ENCODE measurements at regions not wholly inside any gene's neighbourhood (a gene's known extent, or its start where the extent isn't known, plus 50 kb on each side); places are given as distances from the start of the nearest gene placed in this dataset.
A peak's percentile ranks its signal among the peaks of the same experiment; 100 is the strongest.

GRCh38 chr15:75100679-75101078, 77.3 kb downstream of the PPCDC start:
- H3K4me3 Mint-ChIP-seq, result no peak overlapping the region
- no peak for ATAC-seq
- intact Hi-C loops (cut with DNase I, micrococcal nuclease), result no loop called here
- no peak overlapping the region for H3K27ac Mint-ChIP-seq
- no peaks in the 10 kb centered on the region for H3K36me3 Mint-ChIP-seq (ENCODE audit: low read depth)
- peaks cover 12% of the 10 kb centered on the region for H3K27me3 Mint-ChIP-seq
- H3K9me3 Mint-ChIP-seq (ENCODE audit: low read depth), result no peaks in the 10 kb centered on the region
- POLR2A ChIA-PET, result no interaction called here
- CTCF ChIA-PET, result interaction anchor here (0.7 kb wide), 1 partner anchor 51 kb away, joined by 4 read pairs; no protein-coding TSS in a partner anchor
- peaks cover 8% of the 10 kb centered on the region for H3K4me1 Mint-ChIP-seq
- DNase-seq, result no peak

- no peaks in the 10 kb centered on the region for H3K9me3 Mint-ChIP-seq (ENCODE audit: low read depth)
- peak; percentile 49 for ATAC-seq
- DNase-seq, result peak; percentile 47
- POLR2A ChIA-PET, result interaction anchor here (0.8 kb wide), 1 partner anchor 13 kb away, joined by 9 read pairs; no protein-coding TSS in a partner anchor
- no peaks in the 10 kb centered on the region for H3K36me3 Mint-ChIP-seq (ENCODE audit: low read depth)
- intact Hi-C loops (cut with DNase I, micrococcal nuclease), result no loop called here
- H3K27ac Mint-ChIP-seq, result peak overlapping the region; percentile 18
- peaks cover 25% of the 10 kb centered on the region for H3K4me1 Mint-ChIP-seq
- CTCF ChIA-PET, result interaction anchor here (1.2 kb wide), 1 partner anchor 13 kb away, joined by 6 read pairs; no protein-coding TSS in a partner anchor
- peaks cover 13% of the 10 kb centered on the region for H3K27me3 Mint-ChIP-seq
- no peak overlapping the region for H3K4me3 Mint-ChIP-seq
Measured at GRCh38 chr15:75104804-75105557, 81.6 kb downstream of the PPCDC start.

- ChIA-PET CTCF (interaction anchor here (0.6 kb wide), 1 partner anchor 1994 kb away, joined by 3 read pairs; no protein-coding TSS in a partner anchor), POLR2A (interaction anchor here (0.6 kb wide), 1 partner anchor 81 kb away, joined by 3 read pairs; no protein-coding TSS in a partner anchor)
- Mint-ChIP-seq H3K9me3 (ENCODE audit: low read depth) (no peaks in the 10 kb centered on the region), H3K4me3 (no peak overlapping the region), H3K27me3 (peaks cover 21% of the 10 kb centered on the region), H3K36me3 (ENCODE audit: low read depth) (no peaks in the 10 kb centered on the region), H3K4me1 (peaks cover 25% of the 10 kb centered on the region), H3K27ac (no peak overlapping the region)
- DNase-seq (no peak), ATAC-seq (no peak)
- intact Hi-C loops (cut with DNase I, micrococcal nuclease), result no loop called here
Measured at GRCh38 chr15:75107516-75107907, 84.1 kb downstream of the PPCDC start.

GRCh38 chr15:75107908-75108838, 84.8 kb downstream of the PPCDC start:
- Mint-ChIP-seq H3K36me3 (ENCODE audit: low read depth) (no peaks in the 10 kb centered on the region), H3K27me3 (peaks cover 27% of the 10 kb centered on the region), H3K27ac (no peak overlapping the region), H3K4me3 (no peak overlapping the region), H3K9me3 (ENCODE audit: low read depth) (peaks cover 5% of the 10 kb centered on the region), H3K4me1 (peaks cover 28% of the 10 kb centered on the region)
- ChIA-PET POLR2A (interaction anchor here (0.7 to 1.2 kb wide), 2 partner anchors 16 to 201 kb away, joined by 3 to 8 read pairs; partner anchors contain the start of gene FAM219B), CTCF (interaction anchor here (0.6 to 1.5 kb wide), 4 partner anchors 9 to 1993 kb away, joined by 3 to 5 read pairs (median 4); partner anchors contain the start of gene C15orf39)
- intact Hi-C loops (cut with DNase I, micrococcal nuclease), result loop anchor here (1.0 to 2.0 kb wide), 5 partner anchors 15 to 94 kb away; no protein-coding TSS in a partner anchor
- peak; percentile 81 for ATAC-seq
- peak; percentile 81 for DNase-seq

GRCh38 chr15:75109021-75109735, 85.8 kb downstream of the PPCDC start:
- ChIA-PET POLR2A (interaction anchor here (0.7 to 1.2 kb wide), 2 partner anchors 17 to 202 kb away, joined by 3 to 8 read pairs; partner anchors contain the start of gene FAM219B), CTCF (interaction anchor here (0.7 to 1.5 kb wide), 4 partner anchors 8 to 92 kb away, joined by 3 to 5 read pairs (median 4); partner anchors contain the start of gene C15orf39)
- intact Hi-C loops (cut with DNase I, micrococcal nuclease), result loop anchor here (2.0 kb wide), 3 partner anchors 16 to 68 kb away; no protein-coding TSS in a partner anchor
- peaks cover 12% of the 10 kb centered on the region for H3K9me3 Mint-ChIP-seq (ENCODE audit: low read depth)
- H3K27me3 Mint-ChIP-seq, result peaks cover 26% of the 10 kb centered on the region
- no peaks in the 10 kb centered on the region for H3K36me3 Mint-ChIP-seq (ENCODE audit: low read depth)
- H3K27ac Mint-ChIP-seq, result no peak overlapping the region
- H3K4me1 Mint-ChIP-seq, result peaks cover 28% of the 10 kb centered on the region
- no peak for DNase-seq
- no peak overlapping the region for H3K4me3 Mint-ChIP-seq
- ATAC-seq, result no peak

- peaks cover 26% of the 10 kb centered on the region for H3K27me3 Mint-ChIP-seq
- CTCF ChIA-PET, result interaction anchor here (0.7 kb wide), 1 partner anchor 14 kb away, joined by 4 read pairs; no protein-coding TSS in a partner anchor
- ATAC-seq (no peak), DNase-seq (no peak)
- H3K36me3 Mint-ChIP-seq (ENCODE audit: low read depth), result no peaks in the 10 kb centered on the region
- POLR2A ChIA-PET, result no interaction called here
- peaks cover 26% of the 10 kb centered on the region for H3K4me1 Mint-ChIP-seq
- intact Hi-C loops (cut with DNase I, micrococcal nuclease), result loop anchor here (2.0 kb wide), 3 partner anchors 17 to 69 kb away; no protein-coding TSS in a partner anchor
- no peak overlapping the region for H3K4me3 Mint-ChIP-seq
- no peak overlapping the region for H3K27ac Mint-ChIP-seq
- H3K9me3 Mint-ChIP-seq (ENCODE audit: low read depth), result peaks cover 13% of the 10 kb centered on the region
Measured at GRCh38 chr15:75109736-75110130, 86.3 kb downstream of the PPCDC start.

- no peak for DNase-seq
- CTCF ChIA-PET, result no interaction called here
- H3K9me3 Mint-ChIP-seq (ENCODE audit: low read depth), result peaks cover 13% of the 10 kb centered on the region
- peaks cover 21% of the 10 kb centered on the region for H3K4me1 Mint-ChIP-seq
- no peaks in the 10 kb centered on the region for H3K36me3 Mint-ChIP-seq (ENCODE audit: low read depth)
- H3K27ac Mint-ChIP-seq, result no peak overlapping the region
- intact Hi-C loops (cut with DNase I, micrococcal nuclease), result no loop called here
- POLR2A ChIA-PET, result no interaction called here
- peaks cover 26% of the 10 kb centered on the region for H3K27me3 Mint-ChIP-seq
- H3K4me3 Mint-ChIP-seq, result no peak overlapping the region
- ATAC-seq, result no peak
Measured at GRCh38 chr15:75112278-75112847, 89.0 kb downstream of the PPCDC start.

GRCh38 chr15:75112848-75113492, 88.7 kb upstream of the C15orf39 start:
- Mint-ChIP-seq H3K4me1 (peaks cover 18% of the 10 kb centered on the region), H3K27ac (no peak overlapping the region), H3K27me3 (peaks cover 26% of the 10 kb centered on the region), H3K4me3 (no peak overlapping the region), H3K9me3 (ENCODE audit: low read depth) (peaks cover 13% of the 10 kb centered on the region), H3K36me3 (ENCODE audit: low read depth) (no peaks in the 10 kb centered on the region)
- POLR2A ChIA-PET, result no interaction called here
- DNase-seq, result no peak
- ATAC-seq, result no peak
- intact Hi-C loops (cut with DNase I, micrococcal nuclease), result no loop called here
- CTCF ChIA-PET, result interaction anchor here (0.7 kb wide), 2 partner anchors 73 to 81 kb away, joined by 3 read pairs; no protein-coding TSS in a partner anchor

GRCh38 chr15:75114327-75114726, 87.4 kb upstream of the C15orf39 start:
- ChIA-PET CTCF (no interaction called here), POLR2A (no interaction called here)
- Mint-ChIP-seq H3K27me3 (peaks cover 24% of the 10 kb centered on the region), H3K27ac (no peak overlapping the region), H3K4me1 (peaks cover 5% of the 10 kb centered on the region), H3K36me3 (ENCODE audit: low read depth) (no peaks in the 10 kb centered on the region), H3K9me3 (ENCODE audit: low read depth) (peaks cover 13% of the 10 kb centered on the region), H3K4me3 (no peak overlapping the region)
- ATAC-seq (peak; percentile 57), DNase-seq (no peak)
- intact Hi-C loops (cut with DNase I, micrococcal nuclease), result no loop called here

GRCh38 chr15:75114796-75115195, 86.9 kb upstream of the C15orf39 start:
- Mint-ChIP-seq H3K36me3 (ENCODE audit: low read depth) (no peaks in the 10 kb centered on the region), H3K27ac (no peak overlapping the region), H3K4me3 (no peak overlapping the region), H3K27me3 (peaks cover 21% of the 10 kb centered on the region), H3K9me3 (ENCODE audit: low read depth) (peaks cover 13% of the 10 kb centered on the region), H3K4me1 (peaks cover 3% of the 10 kb centered on the region)
- ATAC-seq, result peak; percentile 16
- POLR2A ChIA-PET, result no interaction called here
- CTCF ChIA-PET, result no interaction called here
- intact Hi-C loops (cut with DNase I, micrococcal nuclease), result no loop called here
- no peak for DNase-seq
